ENCODE measurements at regions not wholly inside any gene's neighbourhood (a gene's known extent, or its start where the extent isn't known, plus 50 kb on each side); places are given as distances from the start of the nearest gene placed in this dataset.

DNA sequence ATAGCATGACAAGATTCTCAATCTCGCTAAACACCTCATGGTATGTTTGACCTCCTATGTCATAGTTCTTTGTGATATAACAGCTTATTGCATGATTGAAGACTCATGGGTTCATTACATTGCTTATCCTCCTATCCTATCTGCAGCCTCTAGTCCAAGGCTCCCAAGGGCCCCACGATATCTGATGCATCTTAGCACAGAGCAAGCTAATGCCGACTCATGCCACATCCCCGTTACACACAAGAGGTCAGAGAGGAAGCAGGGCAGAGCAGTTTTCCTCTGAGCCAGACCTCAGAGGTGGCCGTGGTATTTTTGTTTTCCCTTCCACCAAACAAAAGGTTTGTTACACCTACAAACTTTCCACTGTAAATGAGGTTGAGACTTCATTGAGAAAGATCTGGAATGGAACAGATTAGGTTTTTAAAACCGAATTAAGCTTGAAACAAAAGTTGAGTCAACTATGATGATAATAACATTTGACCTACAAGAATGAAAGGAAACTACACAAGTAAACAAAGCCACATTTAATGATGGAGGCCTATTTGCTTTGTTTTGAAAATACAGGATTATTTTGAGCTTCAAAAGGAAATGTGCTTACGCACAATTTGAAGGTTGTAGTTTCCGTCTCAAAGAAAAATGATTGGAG, 133.9 kb upstream of the MYLIP start:
- no peak for DNase-seq (ENCODE audit: low spot score)

- no peak for DNase-seq (ENCODE audit: low spot score)
Observed at GRCh38 chr6:15993716-15994228, 135.1 kb upstream of the MYLIP start.

- no peak for DNase-seq (ENCODE audit: low spot score)
Observed at GRCh38 chr6:15990179-15990578, 138.7 kb upstream of the MYLIP start.

DNA sequence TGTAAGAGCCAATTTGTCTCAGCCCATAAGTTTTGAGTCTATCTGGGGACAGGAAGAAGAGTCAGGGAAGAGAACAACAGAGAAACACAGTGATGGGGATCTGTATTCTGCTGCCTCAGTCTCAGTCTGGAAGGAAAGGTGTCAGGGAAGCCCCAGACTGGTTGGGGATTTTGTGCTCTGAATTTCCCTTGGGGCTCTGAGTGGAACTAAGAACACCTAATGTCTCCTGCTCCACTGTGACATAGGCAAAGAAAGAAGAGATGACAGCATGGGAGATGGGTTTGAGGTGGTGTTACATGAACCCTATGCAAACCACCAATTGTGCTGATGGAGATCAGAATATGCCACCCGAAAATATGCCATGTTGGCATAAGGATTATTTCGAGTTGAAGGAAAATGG, 139.5 kb upstream of the MYLIP start:
- no peak for DNase-seq (ENCODE audit: low spot score)

GRCh38 chr6:15987569-15987968, 141.3 kb upstream of the MYLIP start:
- DNase-seq (ENCODE audit: low spot score), result no peak

DNA sequence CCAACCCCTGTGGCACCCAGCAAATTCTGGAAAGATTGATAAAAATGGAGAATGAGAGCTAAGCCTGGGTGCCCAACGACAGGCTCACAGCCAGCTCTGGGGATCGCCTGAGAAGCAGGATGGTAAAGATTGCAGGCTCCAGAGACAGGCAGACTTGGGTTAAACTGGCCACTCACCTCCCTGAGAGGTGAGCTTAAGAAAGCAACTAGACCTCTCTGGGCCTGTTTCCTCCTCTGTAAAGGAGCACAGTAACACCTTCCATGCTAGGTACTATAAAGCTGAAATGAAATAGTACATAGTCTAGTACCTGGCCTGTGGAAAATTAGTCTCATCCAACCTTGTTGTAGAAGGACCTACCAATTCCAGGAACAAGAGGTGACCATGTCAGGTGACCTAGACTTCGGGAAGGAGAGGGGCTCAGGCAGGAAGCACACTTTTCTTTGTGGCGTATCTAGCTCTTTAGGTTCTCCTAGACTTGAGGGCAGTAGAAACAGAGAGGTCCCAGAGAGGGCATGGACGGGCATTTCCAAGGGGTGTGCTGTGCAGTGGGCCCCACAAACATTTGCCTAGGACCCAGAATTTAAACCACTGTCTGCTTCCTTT, 142.8 kb upstream of the MYLIP start:
- DNase-seq (ENCODE audit: low spot score), result no peak

- no peak for DNase-seq (ENCODE audit: low spot score)
Observed at GRCh38 chr6:15985379-15985959, 143.4 kb upstream of the MYLIP start.

- no peak for DNase-seq (ENCODE audit: low spot score)
Observed at GRCh38 chr6:15981956-15982355, 146.9 kb upstream of the MYLIP start.

GRCh38 chr6:15980801-15981200, 148.1 kb upstream of the MYLIP start:
- DNase-seq (ENCODE audit: low spot score), result no peak

- no peak for DNase-seq (ENCODE audit: low spot score)
Observed at GRCh38 chr6:15978426-15978825, 150.5 kb upstream of the MYLIP start.

DNA sequence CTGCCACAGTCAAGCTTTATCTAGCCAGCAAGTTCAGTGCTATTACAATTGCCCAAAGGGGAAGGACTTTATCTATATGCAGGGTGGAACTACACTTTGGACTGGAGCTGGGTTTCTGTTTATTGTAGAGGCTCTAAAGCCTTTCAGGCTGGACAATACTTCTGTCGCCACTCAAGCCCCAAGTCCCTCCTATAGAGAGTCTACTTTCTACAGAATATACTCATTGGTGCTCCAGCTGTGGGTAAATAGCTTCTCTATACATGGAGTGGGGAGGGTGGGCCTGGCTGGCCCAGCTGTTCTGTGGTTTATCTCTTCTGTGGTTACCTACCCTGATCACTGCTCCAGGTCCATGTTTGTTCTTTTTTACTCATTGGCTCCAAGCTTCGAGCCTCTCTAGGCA, 151.8 kb upstream of the MYLIP start:
- DNase-seq (ENCODE audit: low spot score), result no peak

DNA sequence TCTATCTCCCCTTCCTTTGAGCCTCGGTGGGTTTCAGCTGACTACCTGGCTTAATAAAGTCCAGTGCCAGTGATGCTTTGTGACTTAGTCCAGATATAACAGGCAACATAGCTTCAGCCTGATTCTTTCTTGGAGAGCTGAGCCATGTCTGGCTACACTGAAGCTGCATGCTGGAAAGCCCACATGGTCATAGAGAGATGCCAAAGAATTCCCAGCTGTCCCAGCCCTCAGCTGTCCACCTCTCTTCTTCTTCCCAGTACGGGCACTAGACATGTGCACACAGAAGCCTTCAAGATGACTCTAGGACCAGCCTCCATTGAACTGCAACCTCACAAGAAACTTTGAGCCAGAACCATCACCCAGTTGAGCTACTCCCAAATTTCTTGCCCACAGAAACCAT, 154.1 kb upstream of the MYLIP start:
- no peak for DNase-seq (ENCODE audit: low spot score)

DNA sequence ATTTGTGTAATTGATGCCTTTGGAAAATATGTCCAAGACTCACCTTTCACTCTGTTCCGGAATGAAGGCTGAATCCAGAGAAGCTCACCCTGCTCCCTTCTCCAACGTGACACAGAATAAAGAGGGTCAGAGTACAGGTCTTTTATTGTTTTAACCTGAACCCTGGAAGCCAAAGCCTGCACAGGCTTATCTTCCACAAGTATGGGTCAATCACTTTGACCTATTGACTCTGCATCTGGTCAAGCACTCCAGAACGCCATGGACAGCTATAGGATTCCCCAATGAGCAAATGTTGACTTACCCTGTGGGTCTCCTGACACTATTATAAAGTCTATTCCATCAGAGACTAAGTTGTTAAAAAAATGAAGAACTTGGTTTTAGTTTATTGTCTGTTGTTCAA, 158.4 kb upstream of the MYLIP start:
- DNase-seq (ENCODE audit: low spot score), result no peak

DNA sequence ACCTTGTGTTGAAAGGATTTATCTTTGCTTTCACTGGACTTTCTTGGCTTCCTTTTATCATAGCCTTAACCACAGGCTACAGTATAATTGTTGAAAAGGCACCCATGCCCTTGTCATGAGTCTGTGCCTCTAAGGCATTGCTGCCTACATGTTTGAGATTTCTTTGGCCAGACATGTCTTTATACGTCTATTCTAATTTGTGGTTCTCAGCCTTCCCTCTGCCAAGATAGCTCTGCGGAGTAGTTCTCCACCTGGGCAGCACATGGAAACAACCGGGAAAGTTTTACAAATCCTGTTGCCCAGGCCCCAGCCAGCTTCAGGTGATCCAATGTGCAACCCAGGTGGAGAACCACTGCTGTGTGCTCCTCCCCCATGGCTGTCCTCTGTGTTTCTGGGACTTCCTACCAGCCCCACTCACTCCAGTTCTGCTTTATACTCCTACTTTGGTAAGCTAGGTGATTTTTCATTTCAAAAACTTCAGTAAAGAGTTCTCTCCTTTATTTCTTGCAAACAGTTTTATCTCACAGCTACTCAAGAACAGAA, 159.6 kb upstream of the MYLIP start:
- no peak for DNase-seq (ENCODE audit: low spot score)

- no peak for DNase-seq (ENCODE audit: low spot score)
Observed at GRCh38 chr6:15968519-15968918, 160.4 kb upstream of the MYLIP start.

DNA sequence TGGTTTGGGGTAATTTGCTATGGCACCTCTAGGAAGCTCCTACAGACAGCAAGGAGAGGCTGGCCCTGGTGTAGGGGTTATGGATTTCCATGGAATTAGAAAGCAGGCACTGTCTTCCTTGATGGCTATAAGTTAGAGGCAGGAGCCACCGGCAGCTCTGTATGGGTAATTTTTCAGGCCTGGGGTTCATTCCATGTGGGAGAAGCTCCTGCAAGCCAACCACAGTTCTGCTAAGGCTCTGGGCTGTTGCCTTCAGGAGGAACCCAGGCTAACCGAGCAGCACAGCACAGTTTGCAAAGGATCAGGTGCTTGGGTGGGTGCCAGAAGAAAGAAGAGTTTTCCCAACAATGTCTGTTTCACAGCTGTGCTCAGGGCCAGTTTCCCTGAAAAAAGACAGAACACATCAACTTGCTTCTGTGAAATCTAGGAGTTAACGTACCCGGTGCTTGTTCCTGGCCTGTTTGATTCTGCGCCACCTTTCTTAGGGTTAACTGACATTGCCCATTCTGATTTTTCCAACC, 162.8 kb upstream of the MYLIP start:
- DNase-seq (ENCODE audit: low spot score), result no peak

DNA sequence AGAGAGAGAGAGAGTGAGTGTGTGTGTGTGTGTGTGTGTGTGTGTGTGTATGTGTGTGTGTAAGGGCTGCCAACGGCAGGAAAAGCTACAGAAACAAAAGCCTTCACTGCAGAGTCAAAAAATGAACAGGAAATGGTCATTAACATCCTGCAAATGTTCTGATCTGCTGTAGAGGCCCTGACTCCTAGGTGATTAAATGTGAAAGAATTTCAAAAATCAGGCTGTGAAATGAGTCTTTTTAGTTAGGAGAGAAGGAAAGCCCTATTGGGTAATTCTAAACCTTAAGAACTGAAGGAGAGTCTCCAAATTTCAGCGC, 166.5 kb upstream of the MYLIP start:
- peak; percentile 22 for DNase-seq (ENCODE audit: low spot score)

GRCh38 chr6:15961635-15962448, 167.0 kb upstream of the MYLIP start:
- no peak for DNase-seq (ENCODE audit: low spot score)

- DNase-seq (ENCODE audit: low spot score), result no peak
Observed at GRCh38 chr6:15960740-15961634, 167.9 kb upstream of the MYLIP start.

GRCh38 chr6:15957655-15958169, 171.2 kb upstream of the MYLIP start:
- no peak for DNase-seq (ENCODE audit: low spot score)
